Keratinocyte (primary cell): ENCODE measurements at regions not wholly inside any gene's neighbourhood (a gene's known extent, or its start where the extent isn't known, plus 50 kb on each side); places are given as distances from the start of the nearest gene placed in this dataset.

Source experiments
- DNase-seq: peaks from one replicate; pipeline ENCODE4 v3.0.0-alpha.2; 2011; ENCODE audit warnings: low read depth, missing footprints, low spot score
- FAIRE-seq: peaks from 2 replicates; lab custom pipeline; 2011; peaks lifted over from hg19 to GRCh38; lab: Jason Lieb, UNC
- H2AFZ ChIP-seq: 2 replicates; pipeline ENCODE4 v1.6.0; 2012; ENCODE audit warnings: low read length, control low read depth, inconsistent platforms; ENCODE audit not compliant: control insufficient read depth
- H3K27ac ChIP-seq: 2 replicates; pipeline ENCODE4 v1.5.1; 2011; ENCODE audit warnings: low read length; ENCODE audit not compliant: control insufficient read depth, insufficient read depth
- H3K27me3 ChIP-seq: 3 replicates; pipeline ENCODE4 v1.6.0; 2011; ENCODE audit warnings: low read length; ENCODE audit not compliant: control insufficient read depth, insufficient read depth; ENCODE audit errors: extremely low read depth
- H3K36me3 ChIP-seq, 2 experiments: 2 replicates in 1 of 2; 3 replicates in 1 of 2; pipeline ENCODE4 v1.5.1; 2011; ENCODE audit warnings: low read length in 2 of 2, mild to moderate bottlenecking in 1 of 2; ENCODE audit not compliant: control insufficient read depth in 2 of 2, insufficient read depth in 2 of 2; ENCODE audit errors: extremely low read depth in 1 of 2
- H3K4me1 ChIP-seq: 3 replicates; pipeline ENCODE4 v1.5.1; 2011; ENCODE audit warnings: low read length; ENCODE audit not compliant: control insufficient read depth, insufficient read depth; ENCODE audit errors: extremely low read depth
- H3K4me2 ChIP-seq: 3 replicates; pipeline ENCODE4 v1.6.0; 2011; ENCODE audit warnings: low read depth, low read length; ENCODE audit not compliant: control insufficient read depth, insufficient read depth; ENCODE audit errors: extremely low read depth
- H3K4me3 ChIP-seq, 3 experiments: fragments of 200-600 bp in 1 of 3; sonication (generic) in 1 of 3; 2 replicates in 2 of 3; 3 replicates in 1 of 3; pipeline ENCODE4 v1.5.1; 2011 to 2016; ENCODE audit warnings: low read length in 3 of 3, mild to moderate bottlenecking in 3 of 3, control low read depth in 2 of 3, inconsistent platforms in 1 of 3, low read depth in 1 of 3, mixed read lengths in 1 of 3, mixed run types in 1 of 3, moderate library complexity in 1 of 3; ENCODE audit not compliant: control insufficient read depth in 2 of 3, insufficient read depth in 2 of 3; ENCODE audit errors: extremely low read depth in 1 of 3
- H3K79me2 ChIP-seq: 2 replicates; pipeline ENCODE4 v1.6.0; 2012; ENCODE audit warnings: low read length; ENCODE audit not compliant: control insufficient read depth, insufficient read depth
- H3K9ac ChIP-seq: 3 replicates; pipeline ENCODE4 v1.6.0; 2011; ENCODE audit warnings: low read length; ENCODE audit not compliant: control insufficient read depth, insufficient read depth; ENCODE audit errors: extremely low read depth
- H3K9me1 ChIP-seq: 3 replicates; pipeline ENCODE4 v1.6.0; 2011; ENCODE audit warnings: low read length; ENCODE audit not compliant: control insufficient read depth, insufficient read depth; ENCODE audit errors: extremely low read depth
- H3K9me3 ChIP-seq: 2 replicates; pipeline ENCODE4 v1.5.1; 2012; ENCODE audit warnings: low read depth, low read length; ENCODE audit not compliant: control insufficient read depth
- H4K20me1 ChIP-seq: 3 replicates; pipeline ENCODE4 v1.6.0; 2011; ENCODE audit warnings: low read length; ENCODE audit not compliant: control insufficient read depth, insufficient read depth; ENCODE audit errors: extremely low read depth
- CTCF ChIP-seq, 3 experiments: IDR thresholded peaks in 1 of 3; conservative IDR thresholded peaks in 1 of 3; optimal IDR thresholded peaks in 1 of 3; 2 replicates in 2 of 3; 3 replicates in 1 of 3; pipeline versions ENCODE3 to v1.5.1; 2011; ENCODE audit warnings: low read length in 3 of 3, mild to moderate bottlenecking in 3 of 3, moderate library complexity in 2 of 3, control low read depth in 1 of 3, inconsistent platforms in 1 of 3; ENCODE audit not compliant: insufficient read depth in 2 of 3; ENCODE audit errors: extremely low read depth in 1 of 3
- EZH2 ChIP-seq: IDR thresholded peaks from one replicate; pipeline ENCODE4 v1.6.1; 2012; ENCODE audit warnings: inconsistent platforms, mild to moderate bottlenecking, low read length, moderate library complexity
- dilution Hi-C: fragments of 300-500 bp; cut with MboI; formaldehyde crosslinking; loops from one replicate; pipeline ENCODE4 v1.7.0; 2020; ENCODE audit warnings: low sequenced_read_pairs; ENCODE audit not compliant: extremely low pct_ligation_motif_present

- Histone ChIP-seq H3K9me3 (no peaks in the 10 kb centered on the region), H4K20me1 (no peaks in the 10 kb centered on the region), H2AFZ (no peak overlapping the region), H3K4me3 (no peak overlapping the region), H3K9me1 (no peaks in the 10 kb centered on the region), H3K27ac (no peak overlapping the region), H3K36me3 (no peaks in the 10 kb centered on the region), H3K79me2 (no peaks in the 10 kb centered on the region), H3K9ac (no peak overlapping the region), H3K4me2 (no peak overlapping the region), H3K27me3 (no peaks in the 10 kb centered on the region), H3K4me1 (no peaks in the 10 kb centered on the region)
- dilution Hi-C loops: no loop called here
- TF ChIP-seq EZH2 (no peak), CTCF (optimal IDR thresholded peaks at IDR 0.05 in 1 of 3, IDR thresholded peaks at IDR 0.05 in 1 of 3, conservative IDR thresholded peaks at IDR 0.05 in 1 of 3; ENCODE audit: extremely low read depth in 1 of 3, insufficient read depth in 2 of 3, low read length in 3 of 3) (peak in 1 of 3 experiments; percentile 9)
- DNase-seq (no peak), FAIRE-seq (no peak)
These were observed 233.6 kb downstream of the TRIML1 start for GRCh38 chr4:188372829-188373228.

GRCh38 chr4:188374871-188375270 is 235.6 kb downstream of the TRIML1 start:
- dilution Hi-C loops: no loop called here
- DNase-seq (no peak), FAIRE-seq (no peak)
- Histone ChIP-seq H3K4me2 (no peak overlapping the region), H3K9me3 (no peaks in the 10 kb centered on the region), H3K27ac (no peak overlapping the region), H4K20me1 (no peaks in the 10 kb centered on the region), H3K36me3 (no peaks in the 10 kb centered on the region), H3K9ac (no peak overlapping the region), H3K4me1 (no peaks in the 10 kb centered on the region), H3K4me3 (no peak overlapping the region), H3K27me3 (no peaks in the 10 kb centered on the region), H3K9me1 (no peaks in the 10 kb centered on the region), H3K79me2 (no peaks in the 10 kb centered on the region), H2AFZ (no peak overlapping the region)
- TF ChIP-seq CTCF (optimal IDR thresholded peaks at IDR 0.05 in 1 of 3, IDR thresholded peaks at IDR 0.05 in 1 of 3, conservative IDR thresholded peaks at IDR 0.05 in 1 of 3; ENCODE audit: extremely low read depth in 1 of 3, insufficient read depth in 2 of 3, low read length in 3 of 3) (no peak), EZH2 (no peak)
